ENCODE measurements at regions not wholly inside any gene's neighbourhood (a gene's known extent, or its start where the extent isn't known, plus 50 kb on each side); places are given as distances from the start of the nearest gene placed in this dataset.

DNA sequence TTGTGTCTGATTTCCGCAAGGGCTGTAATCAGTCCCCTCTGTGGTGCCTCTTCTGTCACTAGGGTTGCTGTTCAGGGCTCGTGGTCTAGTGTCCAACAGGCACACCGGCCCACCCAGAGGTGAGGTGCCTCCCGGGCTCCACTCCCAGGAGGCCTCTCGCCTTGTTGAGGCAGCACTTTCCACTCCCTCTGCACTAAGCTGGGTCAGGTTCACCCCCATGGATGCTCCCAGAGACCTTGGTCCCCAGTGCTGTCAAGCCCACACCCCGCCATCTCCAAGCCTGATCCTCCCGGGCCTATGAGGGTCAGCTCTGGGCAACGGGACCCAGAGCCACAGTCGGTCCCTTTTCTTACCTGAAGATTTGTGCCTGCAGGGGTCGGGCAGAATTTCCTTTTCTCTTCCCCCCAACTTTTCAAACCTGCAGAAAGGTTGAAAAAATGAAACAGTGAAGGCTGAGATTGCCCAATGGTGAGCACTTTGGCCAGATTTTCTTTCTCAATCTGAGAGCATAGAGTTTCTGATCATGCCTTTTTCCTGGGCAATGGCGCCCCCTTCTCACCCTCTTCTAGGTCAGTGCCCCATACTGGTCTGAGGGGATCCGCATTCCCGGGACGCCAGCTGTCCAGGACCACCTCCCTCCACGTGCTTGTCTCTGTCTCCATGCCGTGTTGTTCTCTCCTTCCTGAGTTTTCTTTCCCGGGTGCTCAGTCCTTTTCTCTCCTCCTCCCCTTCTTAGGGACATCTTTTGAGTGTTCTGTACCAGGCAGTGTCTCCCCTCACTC lies 148.0 kb downstream of the ASB1 start:
- DNase-seq (ENCODE audit: low spot score) = no peak
- no peak overlapping the region for H3K4me3 ChIP-seq (ENCODE audit: severe bottlenecking)
- no peak overlapping the region for H3K27ac ChIP-seq (ENCODE audit: poor library complexity, severe bottlenecking)
- H3K27me3 ChIP-seq (ENCODE audit: insufficient read depth, poor library complexity, severe bottlenecking) = no peaks in the 10 kb centered on the region
- H3K36me3 ChIP-seq (ENCODE audit: low read depth) = no peaks in the 10 kb centered on the region
- H3K4me1 ChIP-seq (ENCODE audit: insufficient read depth, poor library complexity, severe bottlenecking) = no peaks in the 10 kb centered on the region
- TF ChIP-seq, protein P1, sequence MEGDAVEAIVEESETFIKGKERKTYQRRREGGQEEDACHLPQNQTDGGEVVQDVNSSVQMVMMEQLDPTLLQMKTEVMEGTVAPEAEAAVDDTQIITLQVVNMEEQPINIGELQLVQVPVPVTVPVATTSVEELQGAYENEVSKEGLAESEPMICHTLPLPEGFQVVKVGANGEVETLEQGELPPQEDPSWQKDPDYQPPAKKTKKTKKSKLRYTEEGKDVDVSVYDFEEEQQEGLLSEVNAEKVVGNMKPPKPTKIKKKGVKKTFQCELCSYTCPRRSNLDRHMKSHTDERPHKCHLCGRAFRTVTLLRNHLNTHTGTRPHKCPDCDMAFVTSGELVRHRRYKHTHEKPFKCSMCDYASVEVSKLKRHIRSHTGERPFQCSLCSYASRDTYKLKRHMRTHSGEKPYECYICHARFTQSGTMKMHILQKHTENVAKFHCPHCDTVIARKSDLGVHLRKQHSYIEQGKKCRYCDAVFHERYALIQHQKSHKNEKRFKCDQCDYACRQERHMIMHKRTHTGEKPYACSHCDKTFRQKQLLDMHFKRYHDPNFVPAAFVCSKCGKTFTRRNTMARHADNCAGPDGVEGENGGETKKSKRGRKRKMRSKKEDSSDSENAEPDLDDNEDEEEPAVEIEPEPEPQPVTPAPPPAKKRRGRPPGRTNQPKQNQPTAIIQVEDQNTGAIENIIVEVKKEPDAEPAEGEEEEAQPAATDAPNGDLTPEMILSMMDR (IDR thresholded peaks at IDR 0.05; ENCODE audit: poor library complexity, severe bottlenecking) = no peak
- no peak for ATAC-seq (ENCODE audit: low read depth)
- H3K9me3 ChIP-seq (ENCODE audit: severe bottlenecking) = no peaks in the 10 kb centered on the region

DNA sequence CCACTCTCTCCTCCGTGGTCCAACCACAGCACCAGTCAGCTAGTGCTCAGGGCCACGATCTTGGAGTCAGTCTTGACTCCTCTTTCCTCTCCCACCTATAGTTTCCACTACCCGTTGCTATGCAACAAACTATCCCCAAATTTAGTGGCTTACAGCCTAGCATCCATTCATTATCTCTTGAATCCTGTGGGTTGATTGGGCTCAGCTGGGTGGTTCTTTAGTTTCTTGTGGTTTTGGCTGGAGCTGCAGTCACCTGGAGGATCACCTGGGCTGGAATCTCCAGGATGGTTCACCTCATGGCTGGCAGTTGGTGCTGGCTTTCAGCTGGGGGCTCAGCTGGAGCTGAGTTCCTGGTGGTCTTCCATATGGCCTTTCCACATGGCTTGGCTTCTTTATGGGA lies 149.9 kb downstream of the ASB1 start:
- TF ChIP-seq, protein P1 (IDR thresholded peaks at IDR 0.05; ENCODE audit: poor library complexity, severe bottlenecking) = no peak
- no peak for ATAC-seq (ENCODE audit: low read depth)
- Histone ChIP-seq H3K9me3 (ENCODE audit: severe bottlenecking) (no peaks in the 10 kb centered on the region), H3K4me3 (ENCODE audit: severe bottlenecking) (no peak overlapping the region), H3K27me3 (ENCODE audit: insufficient read depth, poor library complexity, severe bottlenecking) (no peaks in the 10 kb centered on the region), H3K27ac (ENCODE audit: poor library complexity, severe bottlenecking) (no peak overlapping the region), H3K36me3 (ENCODE audit: low read depth) (no peaks in the 10 kb centered on the region), H3K4me1 (ENCODE audit: insufficient read depth, poor library complexity, severe bottlenecking) (no peaks in the 10 kb centered on the region)
- DNase-seq (ENCODE audit: low spot score) = peak; percentile 11

GRCh38 chr2:238578256-238578655 lies 151.5 kb downstream of the ASB1 start:
- no peak overlapping the region for H3K4me3 ChIP-seq (ENCODE audit: severe bottlenecking)
- no peaks in the 10 kb centered on the region for H3K4me1 ChIP-seq (ENCODE audit: insufficient read depth, poor library complexity, severe bottlenecking)
- TF ChIP-seq, protein P1 (IDR thresholded peaks at IDR 0.05; ENCODE audit: poor library complexity, severe bottlenecking) = no peak
- DNase-seq (ENCODE audit: low spot score) (no peak), ATAC-seq (ENCODE audit: low read depth) (no peak)
- H3K27me3 ChIP-seq (ENCODE audit: insufficient read depth, poor library complexity, severe bottlenecking) = no peaks in the 10 kb centered on the region
- no peaks in the 10 kb centered on the region for H3K9me3 ChIP-seq (ENCODE audit: severe bottlenecking)
- H3K36me3 ChIP-seq (ENCODE audit: low read depth) = no peaks in the 10 kb centered on the region
- no peak overlapping the region for H3K27ac ChIP-seq (ENCODE audit: poor library complexity, severe bottlenecking)

- H3K9me3 ChIP-seq (ENCODE audit: severe bottlenecking) = no peaks in the 10 kb centered on the region
- ATAC-seq (ENCODE audit: low read depth) = no peak
- no peaks in the 10 kb centered on the region for H3K27me3 ChIP-seq (ENCODE audit: insufficient read depth, poor library complexity, severe bottlenecking)
- H3K36me3 ChIP-seq (ENCODE audit: low read depth) = no peaks in the 10 kb centered on the region
- H3K4me1 ChIP-seq (ENCODE audit: insufficient read depth, poor library complexity, severe bottlenecking) = no peaks in the 10 kb centered on the region
- no peak for DNase-seq (ENCODE audit: low spot score)
- TF ChIP-seq, protein P1 (IDR thresholded peaks at IDR 0.05; ENCODE audit: poor library complexity, severe bottlenecking) = no peak
- no peak overlapping the region for H3K4me3 ChIP-seq (ENCODE audit: severe bottlenecking)
- H3K27ac ChIP-seq (ENCODE audit: poor library complexity, severe bottlenecking) = no peak overlapping the region
Measured at GRCh38 chr2:238580486-238580885, 153.8 kb downstream of the ASB1 start.

DNA sequence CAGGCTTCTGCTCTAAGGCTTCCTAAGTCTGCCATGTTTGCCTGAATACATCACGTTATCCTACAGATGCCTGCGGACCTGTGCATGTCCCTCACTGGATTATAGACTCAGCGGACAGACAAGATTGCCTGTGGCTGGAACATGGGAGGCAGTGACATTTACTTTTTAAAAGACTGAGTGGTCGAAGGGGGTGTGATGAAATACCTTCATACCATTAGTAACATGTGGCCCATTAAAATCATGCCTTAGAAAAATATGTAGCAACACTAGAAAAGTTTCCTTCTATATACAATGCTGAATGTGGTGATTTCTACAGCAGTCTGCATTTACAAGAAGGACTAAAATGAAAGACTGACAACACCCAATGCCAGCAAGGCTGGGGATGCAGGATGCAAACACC lies 154.4 kb downstream of the ASB1 start:
- TF ChIP-seq, protein P1 (IDR thresholded peaks at IDR 0.05; ENCODE audit: poor library complexity, severe bottlenecking) = no peak
- Histone ChIP-seq H3K27me3 (ENCODE audit: insufficient read depth, poor library complexity, severe bottlenecking) (no peaks in the 10 kb centered on the region), H3K27ac (ENCODE audit: poor library complexity, severe bottlenecking) (no peak overlapping the region), H3K9me3 (ENCODE audit: severe bottlenecking) (no peaks in the 10 kb centered on the region), H3K4me3 (ENCODE audit: severe bottlenecking) (no peak overlapping the region), H3K36me3 (ENCODE audit: low read depth) (no peaks in the 10 kb centered on the region), H3K4me1 (ENCODE audit: insufficient read depth, poor library complexity, severe bottlenecking) (no peaks in the 10 kb centered on the region)
- DNase-seq (ENCODE audit: low spot score) (no peak), ATAC-seq (ENCODE audit: low read depth) (no peak)

Measured in RWPE2 (cell line).